IMR-90 (cell line): ENCODE measurements at regions not wholly inside any gene's neighbourhood (a gene's known extent, or its start where the extent isn't known, plus 50 kb on each side); places are given as distances from the start of the nearest gene placed in this dataset.

ENCODE experiments used
- ATAC-seq: fragments of 200-7000 bp; cut with Tn5 transposase; 2 replicates; pipeline ENCODE4 v1.9.1; 2020; ENCODE audit warnings: low read depth, mild to moderate bottlenecking, moderate library complexity
- BruUV-seq: library from RNA; stranded (reverse); fragments of 400-500 nt; replicated peaks from 2 replicates; lab custom pipeline; 2021; lab: Mats Ljungman, UMichigan
- CTCF ChIA-PET: fragments of 300-600 bp; formaldehyde crosslinking; extraction: SDS; loops from one replicate; lab custom pipeline; 2021; ENCODE audit warnings: antibody characterized with exemption; lab: Yijun Ruan, JAX
- POLR2A ChIA-PET: fragments of 300-600 bp; sonication (Branson Sonifier 250); formaldehyde crosslinking; loops from one replicate; lab custom pipeline; 2022; ENCODE audit warnings: antibody characterized with exemption; ENCODE audit not compliant: unreplicated experiment; lab: Charles Lee
- DNase-seq: peaks from one replicate; pipeline ENCODE4 v3.0.0; 2013
- H2AFZ ChIP-seq: replicated peaks from 2 replicates; pipeline ENCODE3; 2013; ENCODE audit warnings: low read length, mild to moderate bottlenecking; ENCODE audit not compliant: poor library complexity
- H2AK5ac ChIP-seq: 2 replicates; pipeline ENCODE4 v1.6.1; 2013; ENCODE audit warnings: low read depth, low read length, inconsistent platforms
- H2AK9ac ChIP-seq: replicated peaks from 2 replicates; pipeline ENCODE3; 2013; ENCODE audit warnings: mild to moderate bottlenecking, low read depth, low read length, moderate library complexity; ENCODE audit not compliant: poor library complexity
- H2BK120ac ChIP-seq: 2 replicates; pipeline ENCODE4 v1.6.1; 2013; ENCODE audit warnings: low read depth, low read length, inconsistent platforms
- H2BK15ac ChIP-seq: 3 replicates; pipeline ENCODE4 v1.6.1; 2013; ENCODE audit warnings: low read depth, low read length, inconsistent platforms
- H2BK20ac ChIP-seq: 2 replicates; pipeline ENCODE4 v1.6.1; 2013; ENCODE audit warnings: low read depth, mild to moderate bottlenecking, inconsistent platforms, low read length, moderate library complexity
- H2BK5ac ChIP-seq: 2 replicates; pipeline ENCODE4 v1.6.1; 2013; ENCODE audit warnings: mild to moderate bottlenecking, low read depth, low read length, inconsistent platforms; ENCODE audit not compliant: poor library complexity, severe bottlenecking
- H3K14ac ChIP-seq: replicated peaks from 2 replicates; pipeline ENCODE4 v1.6.1; 2013; ENCODE audit warnings: low read depth, low read length, inconsistent platforms
- H3K18ac ChIP-seq: 2 replicates; pipeline ENCODE4 v1.6.1; 2013; ENCODE audit warnings: low read depth, low read length, control low read depth
- H3K23ac ChIP-seq: 2 replicates; pipeline ENCODE4 v1.6.1; 2013; ENCODE audit warnings: low read depth, low read length, inconsistent platforms
- H3K27ac ChIP-seq: 2 replicates; pipeline ENCODE4 v1.5.1; 2013; ENCODE audit warnings: mild to moderate bottlenecking, control low read depth, low read length; ENCODE audit not compliant: insufficient read depth
- H3K27me3 ChIP-seq: 2 replicates; pipeline ENCODE4 v1.6.1; 2013; ENCODE audit warnings: low read length; ENCODE audit not compliant: control insufficient read depth, insufficient read depth
- H3K36me3 ChIP-seq: 2 replicates; pipeline ENCODE4 v1.6.1; 2013; ENCODE audit warnings: low read length, mixed read lengths; ENCODE audit not compliant: control insufficient read depth, insufficient read depth
- H3K4ac ChIP-seq: 2 replicates; pipeline ENCODE4 v1.6.1; 2013; ENCODE audit warnings: low read depth, low read length, inconsistent platforms
- H3K4me1 ChIP-seq: 2 replicates; pipeline ENCODE4 v1.6.1; 2013; ENCODE audit warnings: low read length, mixed read lengths; ENCODE audit not compliant: control insufficient read depth, insufficient read depth
- H3K4me2 ChIP-seq: 2 replicates; pipeline ENCODE4 v1.6.1; 2013; ENCODE audit warnings: low read depth, mild to moderate bottlenecking, control low read depth, low read length, moderate library complexity
- H3K4me3 ChIP-seq: 2 replicates; pipeline ENCODE4 v1.5.1; 2013; ENCODE audit warnings: low read depth, mild to moderate bottlenecking, control low read depth, low read length, moderate library complexity; ENCODE audit not compliant: insufficient read depth
- H3K56ac ChIP-seq: 2 replicates; pipeline ENCODE4 v1.6.1; 2013; ENCODE audit warnings: low read length, inconsistent platforms; ENCODE audit not compliant: insufficient read depth; ENCODE audit errors: extremely low read depth
- H3K79me1 ChIP-seq, 2 experiments: 2 replicates each; pipeline ENCODE4 v1.6.1; 2013; ENCODE audit warnings: low read length in 2 of 2, inconsistent platforms in 1 of 2, low read depth in 1 of 2
- H3K9ac ChIP-seq: 2 replicates; pipeline ENCODE4 v1.6.1; 2013; ENCODE audit warnings: low read depth, low read length, control low read depth
- H3K9me1 ChIP-seq: 2 replicates; pipeline ENCODE4 v1.6.1; 2013; ENCODE audit warnings: low read length, inconsistent platforms; ENCODE audit not compliant: insufficient read depth
- H3K9me3 ChIP-seq: 2 replicates; pipeline ENCODE4 v1.6.1; 2013; ENCODE audit warnings: low read length; ENCODE audit not compliant: control insufficient read depth, insufficient read depth
- H4K20me1 ChIP-seq: 2 replicates; pipeline ENCODE4 v1.6.1; 2013; ENCODE audit warnings: low read length, inconsistent platforms; ENCODE audit not compliant: insufficient read depth
- H4K5ac ChIP-seq: 2 replicates; pipeline ENCODE4 v1.6.1; 2013; ENCODE audit warnings: mild to moderate bottlenecking, low read depth, low read length, control low read depth
- H4K8ac ChIP-seq, 2 experiments: 2 replicates each; pipeline ENCODE4 v1.6.1; 2013; ENCODE audit warnings: low read depth in 2 of 2, low read length in 2 of 2, control low read depth in 1 of 2, inconsistent platforms in 1 of 2
- H4K91ac ChIP-seq: 2 replicates; pipeline ENCODE4 v1.6.1; 2013; ENCODE audit warnings: low read depth, low read length, inconsistent platforms; ENCODE audit not compliant: insufficient read depth
- BHLHE40 ChIP-seq: fragments of 150-350 bp; IDR thresholded peaks from 2 replicates; pipeline ENCODE4 v1.6.1; 2016; ENCODE audit warnings: mild to moderate bottlenecking, low read depth, low read length
- CEBPB ChIP-seq: IDR thresholded peaks from 2 replicates; pipeline ENCODE4 v1.6.1; 2012; ENCODE audit warnings: low read depth, low read length, improper control_type of control experiment
- MAZ ChIP-seq: IDR thresholded peaks from 2 replicates; pipeline ENCODE4 v1.6.1; 2012; ENCODE audit warnings: low read depth, mild to moderate bottlenecking, low read length, improper control_type of control experiment, moderate library complexity, borderline replicate concordance
- NFE2L2 ChIP-seq: fragments of 150-350 bp; IDR thresholded peaks from 2 replicates; pipeline ENCODE4 v1.6.1; 2016; ENCODE audit warnings: low read depth, mild to moderate bottlenecking, low read length
- WGBS, 2 experiments: methylation state at CpG; one replicate each; pipeline versions ENCODE4 v1.1.5 to v1.1.7; 2013; ENCODE audit warnings: missing lambda C conversion rate in 2 of 2; ENCODE audit not compliant: insufficient read length in 1 of 2; ENCODE audit errors: extremely low coverage in 2 of 2; 5-methylcytosine and 5-hydroxymethylcytosine counted together
- dilution Hi-C: fragments of 300-500 bp; cut with HindIII; formaldehyde crosslinking; loops from one replicate; pipeline ENCODE4 v1.14.3; 2018; ENCODE audit warnings: low sequenced_read_pairs; ENCODE audit not compliant: unreplicated experiment
- in situ Hi-C: fragments of 300-500 bp; cut with MboI; formaldehyde crosslinking; loops from 3 replicates; pipeline ENCODE4 v1.14.3; 2019; ENCODE audit warnings: low sequenced_read_pairs, inconsistent platforms, mixed read lengths
- intact Hi-C: fragments of 100-400 bp; cut with micrococcal nuclease; formaldehyde crosslinking; loops from 2 replicates; pipeline ENCODE4 v1.10.0; 2022
- TF ChIP-seq, protein P1 (sequence below): fragments of 150-350 bp; IDR thresholded peaks from 2 replicates; pipeline ENCODE4 v1.6.1; 2017; ENCODE audit warnings: mild to moderate bottlenecking, antibody characterized with exemption, low read length, low read depth
- TF ChIP-seq, protein P2 (sequence below): conservative IDR thresholded peaks from 2 replicates; pipeline ENCODE4 v1.5.1; 2012; ENCODE audit warnings: mild to moderate bottlenecking, low read depth, low read length, improper control_type of control experiment

DNA sequence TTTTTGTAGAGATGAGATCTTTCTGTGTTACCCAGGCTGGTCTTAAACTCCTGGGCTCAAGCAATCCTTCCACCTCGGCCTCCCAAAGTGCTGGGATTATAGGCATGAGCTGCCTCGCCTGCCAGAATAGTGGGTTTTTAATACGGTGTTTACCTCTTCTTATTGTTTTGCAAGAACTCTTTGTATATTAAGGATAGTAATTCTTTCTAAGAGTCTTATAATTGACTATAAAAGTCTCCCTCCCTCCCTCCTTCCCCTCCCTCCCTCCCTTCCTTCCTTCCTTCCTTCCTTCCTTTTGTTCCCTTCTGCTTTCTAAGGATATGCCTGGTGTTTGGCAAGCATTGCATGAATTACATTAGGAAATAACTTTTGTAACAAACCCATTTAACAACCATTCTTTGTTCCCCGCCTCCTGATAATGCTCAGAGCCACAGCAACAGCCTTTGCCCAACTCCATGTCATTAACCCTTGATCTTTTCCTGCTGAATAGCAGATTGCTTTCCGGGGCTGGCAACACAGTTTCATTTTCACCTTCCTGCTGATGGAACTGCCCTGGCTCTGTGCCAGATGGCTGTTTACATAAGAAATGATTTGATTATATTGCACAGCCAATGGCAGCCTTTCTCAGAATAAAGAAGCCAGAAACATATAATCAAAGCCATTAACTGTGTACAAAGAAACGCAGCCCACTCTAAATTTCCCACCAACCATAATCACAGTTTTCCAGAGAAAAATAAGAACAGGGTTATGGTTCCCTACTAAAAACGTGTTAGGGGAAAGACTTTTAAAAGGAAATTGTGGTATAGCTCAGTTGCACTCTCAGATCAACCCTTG, 143.7 kb upstream of the PTPN1 start:
- Histone ChIP-seq H3K14ac (peak overlapping the region; percentile 31; the same call in 1 of the 2 replicates), H3K56ac (no peak overlapping the region), H4K5ac (no peak overlapping the region), H4K20me1 (no peaks in the 10 kb centered on the region), H3K9me3 (no peaks in the 10 kb centered on the region), H2BK15ac (peak overlapping the region; percentile 65; the same call in 1 of the 3 replicates), H3K27ac (no peak overlapping the region), H3K4me2 (0 out of 2 replicates have a peak overlapping the region, but pooled peaks have one; percentile 4), H3K23ac (no peak overlapping the region), H3K9ac (no peak overlapping the region), H4K8ac (peak overlapping the region in 1 of 2 experiments; percentile 14; a peak in 1 of 4 replicates), H2AK5ac (no peak overlapping the region; the same call in 1 of the 2 replicates), H3K9me1 (0 out of 2 replicates have a peak, but pooled peaks cover 3% of the 10 kb centered on the region), H4K91ac (peak overlapping the region; percentile 19; the same call in 1 of the 2 replicates), H2AFZ (no peak overlapping the region), H3K18ac (no peak overlapping the region), H2BK20ac (no peak overlapping the region), H3K79me1 (no peaks in the 10 kb centered on the region), H2AK9ac (no peak overlapping the region), H3K27me3 (no peaks in the 10 kb centered on the region), H3K4me3 (no peak overlapping the region), H2BK120ac (peak overlapping the region; percentile 19), H3K36me3 (no peaks in the 10 kb centered on the region), H3K4ac (0 out of 2 replicates have a peak overlapping the region, but pooled peaks have one; percentile 50), H3K4me1 (no peaks in the 10 kb centered on the region; the same call in 1 of the 2 replicates), H2BK5ac (no peak overlapping the region)
- in situ Hi-C loops (no loop called here), dilution Hi-C loops (no loop called here), intact Hi-C loops (no loop called here)
- ChIA-PET CTCF (no interaction called here), POLR2A (no interaction called here)
- no TSS peak for BruUV-seq
- DNase-seq (peak; percentile 75), ATAC-seq (no peak; the same call in 1 of the 2 replicates)
- 60% methylated on average over 1 of the region's 7 CpGs; no CpG with 5 or more reads in 1 of the 2 experiments for WGBS, 2 experiments
- TF ChIP-seq, protein P1, sequence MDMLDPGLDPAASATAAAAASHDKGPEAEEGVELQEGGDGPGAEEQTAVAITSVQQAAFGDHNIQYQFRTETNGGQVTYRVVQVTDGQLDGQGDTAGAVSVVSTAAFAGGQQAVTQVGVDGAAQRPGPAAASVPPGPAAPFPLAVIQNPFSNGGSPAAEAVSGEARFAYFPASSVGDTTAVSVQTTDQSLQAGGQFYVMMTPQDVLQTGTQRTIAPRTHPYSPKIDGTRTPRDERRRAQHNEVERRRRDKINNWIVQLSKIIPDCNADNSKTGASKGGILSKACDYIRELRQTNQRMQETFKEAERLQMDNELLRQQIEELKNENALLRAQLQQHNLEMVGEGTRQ, result no peak
- TF ChIP-seq, protein P2, sequence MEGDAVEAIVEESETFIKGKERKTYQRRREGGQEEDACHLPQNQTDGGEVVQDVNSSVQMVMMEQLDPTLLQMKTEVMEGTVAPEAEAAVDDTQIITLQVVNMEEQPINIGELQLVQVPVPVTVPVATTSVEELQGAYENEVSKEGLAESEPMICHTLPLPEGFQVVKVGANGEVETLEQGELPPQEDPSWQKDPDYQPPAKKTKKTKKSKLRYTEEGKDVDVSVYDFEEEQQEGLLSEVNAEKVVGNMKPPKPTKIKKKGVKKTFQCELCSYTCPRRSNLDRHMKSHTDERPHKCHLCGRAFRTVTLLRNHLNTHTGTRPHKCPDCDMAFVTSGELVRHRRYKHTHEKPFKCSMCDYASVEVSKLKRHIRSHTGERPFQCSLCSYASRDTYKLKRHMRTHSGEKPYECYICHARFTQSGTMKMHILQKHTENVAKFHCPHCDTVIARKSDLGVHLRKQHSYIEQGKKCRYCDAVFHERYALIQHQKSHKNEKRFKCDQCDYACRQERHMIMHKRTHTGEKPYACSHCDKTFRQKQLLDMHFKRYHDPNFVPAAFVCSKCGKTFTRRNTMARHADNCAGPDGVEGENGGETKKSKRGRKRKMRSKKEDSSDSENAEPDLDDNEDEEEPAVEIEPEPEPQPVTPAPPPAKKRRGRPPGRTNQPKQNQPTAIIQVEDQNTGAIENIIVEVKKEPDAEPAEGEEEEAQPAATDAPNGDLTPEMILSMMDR, result no peak
- TF ChIP-seq BHLHE40 (no peak), CEBPB (no peak), NFE2L2 (no peak), MAZ (no peak)
